ENCODE measurements at regions not wholly inside any gene's neighbourhood (a gene's known extent, or its start where the extent isn't known, plus 50 kb on each side); places are given as distances from the start of the nearest gene placed in this dataset.
A peak's percentile ranks its signal among the peaks of the same experiment; 100 is the strongest.

GRCh38 chr10:33529234-33529633, 194.8 kb upstream of the NRP1 start:
- in situ Hi-C loops (cut with HindIII; ENCODE audit: low sequenced_read_pairs), result no loop called here
- TF ChIP-seq CTCF (IDR thresholded peaks at IDR 0.05; ENCODE audit: low read depth, low read length), result no peak
- DNase-seq (ENCODE audit: low read depth, low spot score), result no peak
- no peak overlapping the region for H3K4me3 ChIP-seq (ENCODE audit: low read depth, low read length)

- in situ Hi-C loops (cut with HindIII; ENCODE audit: low sequenced_read_pairs), result no loop called here
- H3K4me3 ChIP-seq (ENCODE audit: low read depth, low read length), result no peak overlapping the region
- DNase-seq (ENCODE audit: low read depth, low spot score), result peak; percentile 66
- no peak for TF ChIP-seq CTCF (IDR thresholded peaks at IDR 0.05; ENCODE audit: low read depth, low read length)
Measured at GRCh38 chr10:33524966-33525365, 190.5 kb upstream of the NRP1 start.

DNA sequence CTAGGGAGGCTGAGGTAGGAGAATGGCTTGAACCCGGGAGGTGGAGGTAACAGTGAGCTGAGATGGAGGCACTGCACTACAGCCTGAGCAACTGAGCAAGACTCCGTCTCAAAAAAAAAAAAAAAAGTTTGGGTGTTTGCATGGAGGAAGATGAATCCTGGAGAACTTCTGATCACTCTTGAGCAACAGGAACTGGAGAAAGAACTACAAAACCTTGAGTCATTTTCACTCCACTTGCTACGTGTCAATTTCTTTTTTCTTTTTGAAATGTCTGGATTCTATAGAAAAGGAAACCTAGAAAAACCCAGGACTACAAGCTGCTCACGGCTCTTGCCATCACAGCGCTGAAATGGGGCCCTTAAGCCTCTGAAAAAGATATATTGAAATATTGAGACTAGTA, 189.6 kb upstream of the NRP1 start:
- in situ Hi-C loops (cut with HindIII; ENCODE audit: low sequenced_read_pairs), result no loop called here
- no peak overlapping the region for H3K4me3 ChIP-seq (ENCODE audit: low read depth, low read length)
- DNase-seq (ENCODE audit: low read depth, low spot score), result no peak
- TF ChIP-seq CTCF (IDR thresholded peaks at IDR 0.05; ENCODE audit: low read depth, low read length), result no peak

DNA sequence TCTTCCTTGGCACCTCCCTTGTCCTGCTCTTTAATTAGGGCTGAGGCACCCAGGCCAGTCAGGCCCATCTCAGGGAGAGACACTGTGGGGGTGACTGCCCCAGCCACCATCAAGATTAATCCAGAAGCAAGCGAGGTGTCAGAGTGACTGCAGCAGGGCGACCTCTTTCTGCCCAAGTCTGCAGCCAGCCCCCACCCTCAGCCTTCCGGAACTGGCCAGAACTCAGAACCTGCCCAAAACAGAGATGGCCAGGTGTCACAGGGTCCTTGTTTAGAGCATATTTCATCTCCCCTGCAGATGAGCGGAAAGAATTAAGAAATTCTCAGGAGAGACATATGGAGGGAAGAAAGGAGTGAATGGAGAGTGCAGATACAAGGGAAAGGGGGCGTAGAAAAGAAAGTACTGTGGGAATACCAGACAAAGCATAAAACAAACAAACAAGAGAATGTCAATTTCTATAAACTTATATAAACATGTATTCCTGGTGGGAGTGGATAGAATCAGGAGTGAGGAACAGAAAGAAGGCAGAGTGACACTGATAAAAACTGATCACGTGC, 188.8 kb upstream of the NRP1 start:
- TF ChIP-seq CTCF (IDR thresholded peaks at IDR 0.05; ENCODE audit: low read depth, low read length), result no peak
- no peak overlapping the region for H3K4me3 ChIP-seq (ENCODE audit: low read depth, low read length)
- in situ Hi-C loops (cut with HindIII; ENCODE audit: low sequenced_read_pairs), result no loop called here
- no peak for DNase-seq (ENCODE audit: low read depth, low spot score)

DNA sequence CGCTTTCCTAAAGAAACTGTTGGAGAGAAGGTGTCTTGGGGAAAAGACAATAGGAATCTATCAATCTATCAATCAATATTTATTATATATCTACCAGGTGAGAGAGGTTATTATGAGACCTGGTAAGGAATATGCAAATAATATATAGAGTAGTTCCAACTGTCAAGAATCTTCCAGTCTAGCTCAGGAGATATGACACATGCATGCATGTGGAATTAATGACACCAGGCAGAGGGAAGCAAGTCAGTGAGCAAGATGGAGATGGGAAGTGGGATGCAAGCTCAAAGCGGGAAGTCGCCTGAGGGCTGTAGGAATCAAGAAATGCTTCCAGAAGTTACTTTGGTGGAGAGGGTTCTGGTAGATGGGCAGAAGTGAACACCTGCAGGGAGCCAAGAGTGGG, 187.4 kb upstream of the NRP1 start:
- no peak overlapping the region for H3K4me3 ChIP-seq (ENCODE audit: low read depth, low read length)
- TF ChIP-seq CTCF (IDR thresholded peaks at IDR 0.05; ENCODE audit: low read depth, low read length), result no peak
- in situ Hi-C loops (cut with HindIII; ENCODE audit: low sequenced_read_pairs), result no loop called here
- no peak for DNase-seq (ENCODE audit: low read depth, low spot score)

DNA sequence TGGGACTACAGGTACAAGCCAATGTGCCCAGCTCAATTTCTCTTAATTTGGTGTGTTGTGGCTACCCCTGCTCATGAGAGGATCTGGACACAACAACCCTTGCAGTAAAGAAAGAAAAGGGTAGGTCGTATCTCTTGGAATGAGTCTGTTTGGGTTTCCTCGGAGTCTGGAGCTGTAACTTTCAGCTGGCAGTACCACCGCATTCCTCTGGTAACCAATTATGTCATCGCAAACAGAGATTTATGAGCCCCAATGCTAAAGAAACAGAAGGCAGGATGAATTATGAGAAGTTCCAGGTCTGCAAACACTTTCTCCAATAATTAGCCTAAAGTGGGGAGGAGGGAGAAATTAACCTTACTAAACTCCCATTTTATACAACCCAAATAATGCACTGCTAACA, 186.6 kb upstream of the NRP1 start:
- no peak overlapping the region for H3K4me3 ChIP-seq (ENCODE audit: low read depth, low read length)
- TF ChIP-seq CTCF (IDR thresholded peaks at IDR 0.05; ENCODE audit: low read depth, low read length), result no peak
- no peak for DNase-seq (ENCODE audit: low read depth, low spot score)
- in situ Hi-C loops (cut with HindIII; ENCODE audit: low sequenced_read_pairs), result no loop called here

DNA sequence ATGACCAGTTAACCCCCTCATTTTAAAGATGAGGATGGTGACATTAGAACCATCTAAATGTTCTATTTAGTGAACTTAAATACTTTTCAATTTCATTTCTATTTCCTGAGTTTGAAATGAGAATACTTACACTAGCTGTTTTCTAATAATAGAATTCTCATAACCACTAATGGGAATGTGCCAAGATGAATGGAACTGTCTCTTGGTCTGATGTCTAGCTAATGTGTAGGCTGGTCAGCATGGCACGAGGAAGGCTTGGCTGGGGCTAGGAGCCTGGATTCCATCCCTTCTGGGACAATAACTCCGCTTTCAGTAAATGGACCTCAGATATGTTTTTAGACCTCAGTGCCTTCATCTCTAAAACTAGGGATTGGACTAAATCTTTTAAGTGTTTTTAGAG, 185.8 kb upstream of the NRP1 start:
- no peak overlapping the region for H3K4me3 ChIP-seq (ENCODE audit: low read depth, low read length)
- in situ Hi-C loops (cut with HindIII; ENCODE audit: low sequenced_read_pairs), result no loop called here
- no peak for DNase-seq (ENCODE audit: low read depth, low spot score)
- no peak for TF ChIP-seq CTCF (IDR thresholded peaks at IDR 0.05; ENCODE audit: low read depth, low read length)

Measured in astrocyte of the spinal cord (primary cell).